GM19467 (cell line): ENCODE measurements at regions not wholly inside any gene's neighbourhood (a gene's known extent, or its start where the extent isn't known, plus 50 kb on each side); places are given as distances from the start of the nearest gene placed in this dataset.

ENCODE experiments used
- ATAC-seq: cut with Tn5 transposase; IDR thresholded peaks from one replicate; pipeline ENCODE4 v1.9.1; 2021; ENCODE audit warnings: mild to moderate bottlenecking, moderate library complexity; ENCODE audit not compliant: unreplicated experiment

GRCh38 chr6:3997177-3997770, 81.7 kb downstream of the FAM217A start:
- ATAC-seq: no peak

GRCh38 chr6:3999800-4000661, 78.9 kb downstream of the FAM217A start:
- no peak for ATAC-seq

DNA sequence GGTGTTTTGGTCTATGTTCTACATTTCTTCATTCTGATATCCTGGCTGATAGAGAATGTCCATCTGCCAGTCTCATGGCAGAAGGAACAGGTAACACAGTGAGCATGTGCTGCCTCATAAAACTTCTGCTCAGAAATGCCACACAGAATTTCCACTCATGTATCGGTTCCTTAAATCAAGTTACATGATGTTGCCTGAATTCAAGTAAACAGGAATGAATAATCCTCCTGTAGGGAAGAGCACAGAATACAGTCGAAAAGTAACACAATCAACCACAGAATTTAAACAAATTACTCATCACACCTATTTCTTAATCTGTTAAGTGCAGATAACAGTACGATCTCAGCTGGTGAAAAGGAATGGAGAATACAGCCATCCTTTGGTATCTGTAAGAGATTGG, 74.7 kb downstream of the FAM217A start:
- ATAC-seq: no peak

DNA sequence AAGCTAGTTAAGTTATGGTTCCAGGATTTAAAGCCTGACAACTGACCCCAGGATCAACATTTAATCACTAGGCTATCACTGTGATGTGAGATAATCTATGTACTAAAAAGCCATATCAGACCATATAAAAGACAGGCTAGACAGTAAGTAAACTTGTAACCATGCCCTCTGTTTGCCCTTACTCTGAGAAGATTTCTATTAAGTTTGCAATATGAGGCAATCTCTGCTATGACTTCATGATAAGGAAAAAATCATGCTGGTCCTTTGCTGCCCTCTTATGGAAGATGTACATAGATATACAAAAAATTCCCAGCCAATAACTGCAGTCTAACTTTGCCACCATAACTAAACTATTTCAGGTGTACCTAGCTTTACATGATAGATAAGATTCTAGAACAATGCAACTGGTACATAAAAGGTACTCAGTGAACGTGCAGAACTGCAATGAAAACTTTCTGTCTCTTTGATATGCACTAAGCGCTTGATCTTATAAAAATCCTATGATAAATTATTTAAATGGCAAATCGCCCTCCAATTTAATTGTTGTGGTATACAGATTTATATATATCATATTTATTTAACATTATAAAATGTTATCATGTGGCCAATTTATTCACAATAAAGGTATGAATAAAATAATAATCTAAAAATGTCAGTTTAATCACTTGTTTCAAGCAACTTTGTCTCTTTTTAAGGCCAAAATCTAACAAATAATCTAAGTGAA, 70.5 kb downstream of the FAM217A start:
- ATAC-seq: no peak

GRCh38 chr6:4009486-4009885, 69.5 kb downstream of the FAM217A start:
- ATAC-seq: no peak

DNA sequence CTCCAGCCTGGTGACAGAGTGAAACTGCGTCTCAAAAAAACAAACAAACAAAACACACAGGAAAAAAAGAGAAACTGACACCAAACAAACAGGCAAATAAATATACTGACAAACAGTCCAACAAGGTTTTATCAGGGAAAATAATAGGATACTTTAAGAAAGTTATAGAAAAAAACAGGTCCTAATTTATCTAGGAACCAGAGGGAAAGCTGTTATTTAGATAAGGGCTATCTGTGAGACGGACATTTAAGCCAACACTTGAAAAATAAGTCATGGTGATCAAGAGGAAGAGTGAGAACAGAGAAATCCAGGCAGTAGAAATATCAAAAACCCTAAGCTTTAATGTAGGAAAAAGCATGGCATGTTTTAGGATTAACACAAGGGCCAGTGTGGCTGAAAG, 68.9 kb downstream of the FAM217A start:
- ATAC-seq: no peak

DNA sequence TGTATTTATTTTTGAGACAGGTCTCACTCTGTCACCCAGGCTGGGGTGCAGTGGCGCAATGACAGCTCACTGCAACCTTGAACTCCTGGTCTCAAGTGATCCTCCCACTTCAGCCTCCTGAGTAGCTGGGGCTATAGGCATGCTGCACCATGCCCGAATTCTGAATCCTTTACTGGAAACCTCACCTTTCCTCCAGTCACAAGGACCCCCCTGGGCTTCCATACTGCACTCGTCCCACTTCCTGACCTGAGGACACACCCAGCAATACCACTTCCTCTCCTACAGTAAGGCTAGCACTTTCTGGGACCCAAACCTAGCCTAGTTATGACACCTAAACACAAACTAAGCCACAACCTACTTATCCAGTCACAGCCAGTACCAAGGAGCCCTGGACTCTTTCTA, 68.2 kb downstream of the FAM217A start:
- ATAC-seq: peak; percentile 54

DNA sequence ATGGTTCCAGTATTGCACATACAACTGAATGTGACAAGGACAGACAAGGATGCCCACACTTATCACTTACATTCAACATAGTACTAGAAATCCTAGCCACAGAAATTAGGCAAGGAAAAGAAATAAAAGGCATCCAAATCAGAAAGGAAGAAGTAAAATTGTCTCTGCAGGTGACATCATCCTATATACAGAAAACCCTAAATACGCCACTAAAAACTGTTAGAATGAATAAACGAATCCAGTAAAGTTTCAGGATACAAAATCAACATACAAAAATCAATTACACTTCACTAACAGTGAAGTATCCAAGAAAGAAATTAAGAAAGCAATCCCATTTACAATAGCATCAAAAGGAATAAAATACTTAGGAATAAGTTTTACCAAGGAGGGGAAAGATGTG, 66.1 kb downstream of the FAM217A start:
- no peak for ATAC-seq

DNA sequence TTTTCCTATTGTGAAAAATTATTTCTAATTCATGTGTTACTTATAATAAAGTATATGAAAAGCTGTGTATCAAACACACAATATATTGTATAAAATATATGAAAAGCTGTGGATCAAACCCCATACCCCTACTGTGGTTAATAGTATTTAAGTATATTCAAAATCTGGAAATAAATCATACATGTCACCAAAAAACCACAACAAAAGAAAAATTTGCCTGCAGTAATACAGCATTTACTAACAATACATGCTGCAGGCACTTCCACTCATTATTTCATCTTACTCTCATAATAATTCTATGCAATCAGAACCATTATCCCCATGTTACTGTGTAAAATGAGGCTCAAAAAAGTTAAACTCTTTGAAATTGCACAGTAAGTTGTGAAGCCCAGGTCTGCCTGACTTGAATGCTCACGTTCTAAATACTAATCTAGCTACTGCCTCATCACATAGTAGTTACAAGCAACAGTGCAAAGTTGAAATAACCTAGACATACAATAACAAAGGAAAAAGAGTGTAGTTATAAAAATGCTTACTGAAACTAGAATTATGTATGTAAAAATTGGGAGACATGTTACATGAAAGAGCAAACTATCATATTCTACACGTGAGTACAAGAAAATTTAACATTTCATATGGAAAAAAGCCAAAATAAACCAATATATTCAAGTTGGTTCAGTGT, 61.7 kb downstream of the FAM217A start:
- no peak for ATAC-seq

GRCh38 chr6:4017834-4018170, 61.1 kb downstream of the FAM217A start:
- no peak for ATAC-seq

DNA sequence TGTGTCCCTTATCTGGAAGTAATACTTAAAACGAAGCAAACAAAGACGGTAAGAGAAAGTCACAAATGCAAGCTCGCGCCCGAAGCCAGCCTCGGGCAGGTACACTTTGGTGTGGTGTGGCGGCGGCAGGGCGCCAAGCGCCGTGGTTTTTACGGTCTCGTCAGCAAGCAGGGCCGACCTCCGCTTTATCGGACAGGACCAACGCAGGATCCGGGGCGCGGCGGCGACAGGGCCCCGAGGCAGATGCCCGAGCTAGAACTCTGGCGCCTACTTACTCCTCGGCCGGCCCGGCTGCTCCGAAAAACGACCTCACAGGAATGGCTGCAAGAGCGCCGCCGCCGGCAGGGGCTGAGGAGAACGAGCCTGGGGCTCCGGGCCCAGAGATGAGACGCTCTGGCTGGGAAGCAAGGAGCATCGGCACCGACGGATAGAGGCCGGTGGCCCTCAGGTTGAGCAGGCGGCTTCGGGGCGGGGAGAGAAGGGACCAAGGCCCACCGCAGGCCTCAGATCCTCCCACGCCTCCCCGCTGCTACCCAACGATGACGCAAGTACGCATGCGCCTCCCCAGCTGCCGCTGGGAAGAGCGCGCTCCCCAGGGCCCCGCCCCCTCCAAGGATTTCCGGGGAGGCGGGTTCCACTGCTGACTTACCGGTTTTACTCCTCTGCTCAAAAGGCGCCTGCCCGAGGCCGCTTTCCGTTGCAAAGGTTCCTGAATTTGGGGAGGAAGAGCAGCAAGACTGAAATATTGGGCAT, 60.6 kb downstream of the FAM217A start:
- peak; percentile 63 for ATAC-seq
